ENCODE measurements at regions not wholly inside any gene's neighbourhood (a gene's known extent, or its start where the extent isn't known, plus 50 kb on each side); places are given as distances from the start of the nearest gene placed in this dataset.
"Not testable (repeated sequence)": the region's sequence is repeated elsewhere in the genome, so short reads cannot be mapped to it uniquely, and the experiment has no call there.

GRCh38 chr2:53210538-53210937, 557.1 kb upstream of the CHAC2 start:
- Mint-ChIP-seq H3K36me3 (ENCODE audit: low read depth) (peaks cover 5% of the 10 kb centered on the region; the same call in 1 of the 2 replicates), H3K27ac (no peak overlapping the region)
- TF ChIP-seq CTCF (IDR thresholded peaks at IDR 0.05), result peak; percentile 41

GRCh38 chr2:53209679-53210458, 557.7 kb upstream of the CHAC2 start:
- peaks cover 2% of the 10 kb centered on the region; the same call in 1 of the 2 replicates for H3K27me3 Mint-ChIP-seq (ENCODE audit: insufficient read depth)
- H3K4me3 Mint-ChIP-seq, result no peak overlapping the region
- TF ChIP-seq CTCF (IDR thresholded peaks at IDR 0.05), result no peak
- peaks cover 5% of the 10 kb centered on the region; the same call in 1 of the 2 replicates for H3K36me3 Mint-ChIP-seq (ENCODE audit: low read depth)
- no peak for DNase-seq
- no peak overlapping the region for H3K27ac Mint-ChIP-seq
- no peaks in the 10 kb centered on the region for H3K4me1 Mint-ChIP-seq (ENCODE audit: low read depth)
- H3K9me3 Mint-ChIP-seq, result peaks cover 9% of the 10 kb centered on the region

More at GRCh38 chr2:53210538-53210937, 557.1 kb upstream of the CHAC2 start:
- H3K27me3 Mint-ChIP-seq (ENCODE audit: insufficient read depth), result peaks cover 2% of the 10 kb centered on the region; the same call in 1 of the 2 replicates
- DNase-seq, result no peak
- no peaks in the 10 kb centered on the region for H3K4me1 Mint-ChIP-seq (ENCODE audit: low read depth)
- peaks cover 13% of the 10 kb centered on the region for H3K9me3 Mint-ChIP-seq
- H3K4me3 Mint-ChIP-seq, result no peak overlapping the region

- Mint-ChIP-seq H3K27ac (no peak overlapping the region), H3K4me1 (ENCODE audit: low read depth) (no peaks in the 10 kb centered on the region), H3K27me3 (ENCODE audit: insufficient read depth) (peaks cover 2% of the 10 kb centered on the region; the same call in 1 of the 2 replicates), H3K4me3 (no peak overlapping the region), H3K9me3 (no peaks in the 10 kb centered on the region), H3K36me3 (ENCODE audit: low read depth) (no peaks in the 10 kb centered on the region)
- TF ChIP-seq CTCF (IDR thresholded peaks at IDR 0.05), result no peak
- DNase-seq, result no peak
Observed at GRCh38 chr2:53208815-53209214, 558.8 kb upstream of the CHAC2 start.

GRCh38 chr2:53206226-53206625, 561.4 kb upstream of the CHAC2 start:
- H3K4me1 Mint-ChIP-seq (ENCODE audit: low read depth); H3K9me3 Mint-ChIP-seq; H3K27ac Mint-ChIP-seq; H3K4me3 Mint-ChIP-seq; DNase-seq; H3K36me3 Mint-ChIP-seq (ENCODE audit: low read depth): not testable (repeated sequence)
- H3K27me3 Mint-ChIP-seq (ENCODE audit: insufficient read depth), result peaks cover 12% of the 10 kb centered on the region; the same call in 1 of the 2 replicates

- peaks cover 7% of the 10 kb centered on the region; the same call in 1 of the 2 replicates for H3K4me1 Mint-ChIP-seq (ENCODE audit: low read depth)
- H3K27ac Mint-ChIP-seq, result no peak overlapping the region
- peaks cover 16% of the 10 kb centered on the region; the same call in 1 of the 2 replicates for H3K27me3 Mint-ChIP-seq (ENCODE audit: insufficient read depth)
- TF ChIP-seq CTCF (IDR thresholded peaks at IDR 0.05), result peak; percentile 73
- H3K4me3 Mint-ChIP-seq, result no peak overlapping the region
- DNase-seq, result peak; percentile 81
- H3K36me3 Mint-ChIP-seq (ENCODE audit: low read depth), result no peaks in the 10 kb centered on the region
- no peaks in the 10 kb centered on the region for H3K9me3 Mint-ChIP-seq
Observed at GRCh38 chr2:53202063-53202462, 565.5 kb upstream of the CHAC2 start.

GRCh38 chr2:53200072-53200471, 567.5 kb upstream of the CHAC2 start:
- Mint-ChIP-seq H3K4me3 (no peak overlapping the region), H3K9me3 (no peaks in the 10 kb centered on the region), H3K27ac (no peak overlapping the region), H3K36me3 (ENCODE audit: low read depth) (no peaks in the 10 kb centered on the region), H3K4me1 (ENCODE audit: low read depth) (peaks cover 7% of the 10 kb centered on the region; the same call in 1 of the 2 replicates), H3K27me3 (ENCODE audit: insufficient read depth) (peaks cover 17% of the 10 kb centered on the region; the same call in 1 of the 2 replicates)
- DNase-seq, result no peak
- no peak for TF ChIP-seq CTCF (IDR thresholded peaks at IDR 0.05)

Data from HFFc6 (cell line).